BE2C (cell line): ENCODE measurements at regions not wholly inside any gene's neighbourhood (a gene's known extent, or its start where the extent isn't known, plus 50 kb on each side); places are given as distances from the start of the nearest gene placed in this dataset.

Source experiments
- DNase-seq: peaks from one replicate; pipeline ENCODE4 v3.0.0-alpha.2; 2020
- H3K27me3 ChIP-seq: fragments of 250-450 bp; sonication (Bioruptor Pico); 2 replicates; pipeline ENCODE4 v1.5.1; 2020; ENCODE audit warnings: mild to moderate bottlenecking
- H3K36me3 ChIP-seq: fragments of 250-450 bp; sonication (Bioruptor Pico); 2 replicates; pipeline ENCODE4 v1.5.1; 2020; ENCODE audit warnings: mild to moderate bottlenecking
- H3K4me1 ChIP-seq: fragments of 250-450 bp; sonication (Bioruptor Pico); 2 replicates; pipeline ENCODE4 v1.5.1; 2020
- H3K4me3 ChIP-seq: 2 replicates; pipeline ENCODE4 v1.5.1; 2011; ENCODE audit warnings: low read depth, low read length
- H3K9me3 ChIP-seq: fragments of 250-450 bp; sonication (Bioruptor Pico); 2 replicates; pipeline ENCODE4 v1.5.1; 2020
- CTCF ChIP-seq: IDR thresholded peaks from 2 replicates; pipeline ENCODE4 v1.5.1; 2012; ENCODE audit warnings: mild to moderate bottlenecking, low read depth, low read length

GRCh38 chr5:10173716-10174115 is 76.0 kb downstream of the ATPSCKMT start:
- no peaks in the 10 kb centered on the region for H3K4me1 ChIP-seq
- H3K27me3 ChIP-seq, result no peaks in the 10 kb centered on the region
- H3K4me3 ChIP-seq, result no peak overlapping the region
- no peak for DNase-seq
- H3K36me3 ChIP-seq, result no peaks in the 10 kb centered on the region
- no peaks in the 10 kb centered on the region for H3K9me3 ChIP-seq
- no peak for TF ChIP-seq CTCF

GRCh38 chr5:10172247-10172646 is 77.4 kb downstream of the ATPSCKMT start:
- DNase-seq, result no peak
- no peak for TF ChIP-seq CTCF
- Histone ChIP-seq H3K27me3 (no peaks in the 10 kb centered on the region), H3K36me3 (no peaks in the 10 kb centered on the region), H3K4me1 (no peaks in the 10 kb centered on the region), H3K4me3 (no peak overlapping the region), H3K9me3 (no peaks in the 10 kb centered on the region)

GRCh38 chr5:10169359-10169758 is 80.3 kb downstream of the ATPSCKMT start:
- Histone ChIP-seq H3K27me3 (no peaks in the 10 kb centered on the region), H3K9me3 (no peaks in the 10 kb centered on the region), H3K4me3 (no peak overlapping the region), H3K36me3 (no peaks in the 10 kb centered on the region), H3K4me1 (no peaks in the 10 kb centered on the region)
- no peak for TF ChIP-seq CTCF
- no peak for DNase-seq

GRCh38 chr5:10168254-10168653 is 81.4 kb downstream of the ATPSCKMT start:
- Histone ChIP-seq H3K36me3 (no peaks in the 10 kb centered on the region), H3K27me3 (no peaks in the 10 kb centered on the region), H3K4me3 (no peak overlapping the region), H3K4me1 (no peaks in the 10 kb centered on the region), H3K9me3 (no peaks in the 10 kb centered on the region)
- DNase-seq, result no peak
- TF ChIP-seq CTCF, result no peak

GRCh38 chr5:10167806-10168205 is 81.9 kb downstream of the ATPSCKMT start:
- Histone ChIP-seq H3K36me3 (no peaks in the 10 kb centered on the region), H3K4me1 (no peaks in the 10 kb centered on the region), H3K27me3 (no peaks in the 10 kb centered on the region), H3K9me3 (no peaks in the 10 kb centered on the region), H3K4me3 (no peak overlapping the region)
- DNase-seq, result no peak
- no peak for TF ChIP-seq CTCF

- Histone ChIP-seq H3K4me3 (no peak overlapping the region), H3K36me3 (no peaks in the 10 kb centered on the region), H3K27me3 (peaks cover 3% of the 10 kb centered on the region; the same call in 1 of the 2 replicates), H3K9me3 (no peaks in the 10 kb centered on the region), H3K4me1 (no peaks in the 10 kb centered on the region)
- DNase-seq, result no peak
- TF ChIP-seq CTCF, result no peak
These were observed 83.3 kb downstream of the ATPSCKMT start for GRCh38 chr5:10166392-10166791.
